Testis (tissue), 2 donors: ENCODE measurements at regions not wholly inside any gene's neighbourhood (a gene's known extent, or its start where the extent isn't known, plus 50 kb on each side); places are given as distances from the start of the nearest gene placed in this dataset.

Source experiments
- POLR2A ChIP-seq: fragments of 450-650 bp; IDR thresholded peaks from one replicate; pipeline ENCODE4 v1.6.1; 2017; ENCODE audit warnings: antibody characterized with exemption, mild to moderate bottlenecking, moderate library complexity
- TF ChIP-seq, protein P1 (sequence below), 3 experiments: fragments of 450-650 bp in 2 of 3; fragments of 200-600 bp in 1 of 3; sonication (generic) in 1 of 3; IDR thresholded peaks; one replicate each; pipeline ENCODE4 v1.5.1; 2016 to 2019; ENCODE audit warnings: antibody characterized with exemption in 3 of 3, mild to moderate bottlenecking in 2 of 3, moderate library complexity in 1 of 3

DNA sequence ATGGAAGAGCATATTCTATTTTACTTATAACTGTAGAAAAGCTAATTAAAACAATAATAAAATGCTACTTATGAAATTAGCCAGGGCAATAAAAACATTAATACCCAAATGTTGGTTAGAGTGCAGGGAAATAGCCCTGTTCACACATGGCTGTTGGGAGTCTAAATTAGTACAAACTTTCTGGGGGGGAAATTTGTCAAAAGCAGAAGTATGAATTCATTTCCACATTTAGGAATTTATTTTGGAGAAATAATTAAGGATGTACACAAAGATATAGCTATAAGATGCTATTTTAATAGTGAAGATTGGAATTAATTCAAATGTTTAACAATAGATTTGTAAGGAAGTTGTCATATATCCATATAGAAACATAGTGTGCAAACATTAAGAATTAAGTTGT is 190.5 kb downstream of the SEC61B start:
- TF ChIP-seq, protein P1, sequence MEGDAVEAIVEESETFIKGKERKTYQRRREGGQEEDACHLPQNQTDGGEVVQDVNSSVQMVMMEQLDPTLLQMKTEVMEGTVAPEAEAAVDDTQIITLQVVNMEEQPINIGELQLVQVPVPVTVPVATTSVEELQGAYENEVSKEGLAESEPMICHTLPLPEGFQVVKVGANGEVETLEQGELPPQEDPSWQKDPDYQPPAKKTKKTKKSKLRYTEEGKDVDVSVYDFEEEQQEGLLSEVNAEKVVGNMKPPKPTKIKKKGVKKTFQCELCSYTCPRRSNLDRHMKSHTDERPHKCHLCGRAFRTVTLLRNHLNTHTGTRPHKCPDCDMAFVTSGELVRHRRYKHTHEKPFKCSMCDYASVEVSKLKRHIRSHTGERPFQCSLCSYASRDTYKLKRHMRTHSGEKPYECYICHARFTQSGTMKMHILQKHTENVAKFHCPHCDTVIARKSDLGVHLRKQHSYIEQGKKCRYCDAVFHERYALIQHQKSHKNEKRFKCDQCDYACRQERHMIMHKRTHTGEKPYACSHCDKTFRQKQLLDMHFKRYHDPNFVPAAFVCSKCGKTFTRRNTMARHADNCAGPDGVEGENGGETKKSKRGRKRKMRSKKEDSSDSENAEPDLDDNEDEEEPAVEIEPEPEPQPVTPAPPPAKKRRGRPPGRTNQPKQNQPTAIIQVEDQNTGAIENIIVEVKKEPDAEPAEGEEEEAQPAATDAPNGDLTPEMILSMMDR (IDR thresholded peaks at IDR 0.05) = no peak
- no peak for TF ChIP-seq POLR2A
